Vagina (tissue), 2 donors: ENCODE measurements at regions not wholly inside any gene's neighbourhood (a gene's known extent, or its start where the extent isn't known, plus 50 kb on each side); places are given as distances from the start of the nearest gene placed in this dataset.

Experiments
- CTCF ChIP-seq, 3 experiments: fragments of 450-650 bp in 2 of 3; fragments of 200-600 bp in 1 of 3; sonication (generic) in 1 of 3; IDR thresholded peaks; one replicate each; pipeline ENCODE4 v1.5.1; 2017 to 2019; ENCODE audit warnings: antibody characterized with exemption in 3 of 3, mild to moderate bottlenecking in 2 of 3, moderate library complexity in 2 of 3
- POLR2A ChIP-seq, 2 donors: fragments of 450-650 bp; IDR thresholded peaks; one replicate each; pipeline ENCODE4 v1.6.1; 2017; ENCODE audit warnings: antibody characterized with exemption in 2 of 2, mild to moderate bottlenecking in 2 of 2, moderate library complexity in 2 of 2

GRCh38 chr2:54394392-54394791 is 61.7 kb upstream of the SPTBN1 start:
- TF ChIP-seq CTCF (IDR thresholded peaks at IDR 0.05) (no peak), POLR2A (IDR thresholded peaks at IDR 0.05) (no peak)
